Gastroesophageal sphincter (tissue), 4 donors: ENCODE measurements at regions not wholly inside any gene's neighbourhood (a gene's known extent, or its start where the extent isn't known, plus 50 kb on each side); places are given as distances from the start of the nearest gene placed in this dataset.

Experiments used
- ATAC-seq: fragments of 150-250 bp; one replicate; pipeline ENCODE4 v1.9.1; 2016; ENCODE audit warnings: mild to moderate bottlenecking, moderate library complexity
- H3K27ac ChIP-seq, 4 donors: fragments of 200-600 bp; sonication (generic) in 3 of 4; 1 replicate in 3 of 4; 2 replicates in 1 of 4; pipeline ENCODE4 v1.5.1; 2016 to 2019
- H3K27me3 ChIP-seq: fragments of 200-600 bp; sonication (generic); one replicate; pipeline ENCODE4 v1.5.1; 2019
- H3K36me3 ChIP-seq, 2 donors: fragments of 200-600 bp; sonication (generic); one replicate each; pipeline ENCODE4 v1.5.1; 2019; ENCODE audit warnings: control low read depth in 1 of 2
- H3K4me1 ChIP-seq, 3 donors: fragments of 200-600 bp; sonication (generic); 1 replicate in 2 of 3; 2 replicates in 1 of 3; pipeline ENCODE4 v1.5.1; 2016 to 2019; ENCODE audit warnings: control low read depth in 2 of 3
- H3K4me3 ChIP-seq, 2 donors: fragments of 200-600 bp; sonication (generic); one replicate each; pipeline ENCODE4 v1.5.1; 2019; ENCODE audit warnings: mild to moderate bottlenecking in 1 of 2, moderate library complexity in 1 of 2
- H3K9me3 ChIP-seq, 3 donors: fragments of 200-600 bp; sonication (generic); one replicate each; pipeline ENCODE4 v1.5.1; 2017 to 2019; ENCODE audit warnings: control low read depth in 2 of 3
- EP300 ChIP-seq: sonication (generic); formaldehyde crosslinking; IDR thresholded peaks from one replicate; pipeline ENCODE4 v1.6.1; 2017; ENCODE audit warnings: antibody characterized with exemption, mild to moderate bottlenecking
- POLR2A ChIP-seq, 2 donors: fragments of 450-650 bp; IDR thresholded peaks; one replicate each; pipeline ENCODE4 v1.6.1; 2017; ENCODE audit warnings: antibody characterized with exemption in 2 of 2, mild to moderate bottlenecking in 2 of 2, moderate library complexity in 1 of 2
- POLR2AphosphoS5 ChIP-seq: sonication (generic); formaldehyde crosslinking; IDR thresholded peaks from one replicate; pipeline ENCODE4 v1.6.1; 2017; ENCODE audit warnings: antibody characterized with exemption
- WGBS, 2 donors: methylation state at CpG; one replicate each; pipeline ENCODE4 v1.1.5; 2018; ENCODE audit warnings: low coverage in 1 of 2; 5-methylcytosine and 5-hydroxymethylcytosine counted together
- TF ChIP-seq, protein P1 (sequence below), 4 experiments: fragments of 200-600 bp in 2 of 4; fragments of 450-650 bp in 2 of 4; sonication (generic) in 1 of 4; IDR thresholded peaks; one replicate each; pipeline ENCODE4 v1.5.1; 2017 to 2019; ENCODE audit warnings: antibody characterized with exemption in 4 of 4, mild to moderate bottlenecking in 2 of 4, moderate library complexity in 2 of 4

GRCh38 chr4:137200322-137200721 is 332.0 kb downstream of the PCDH18 start:
- Histone ChIP-seq H3K27me3 (no peaks in the 10 kb centered on the region), H3K4me3 (no peak overlapping the region), H3K36me3 (no peaks in the 10 kb centered on the region), H3K4me1 (no peaks in the 10 kb centered on the region), H3K27ac (no peak overlapping the region), H3K9me3 (no peaks in the 10 kb centered on the region)
- ATAC-seq, result no peak
- TF ChIP-seq POLR2AphosphoS5, result no peak
- TF ChIP-seq POLR2A (IDR thresholded peaks at IDR 0.05), result no peak
- TF ChIP-seq, protein P1, sequence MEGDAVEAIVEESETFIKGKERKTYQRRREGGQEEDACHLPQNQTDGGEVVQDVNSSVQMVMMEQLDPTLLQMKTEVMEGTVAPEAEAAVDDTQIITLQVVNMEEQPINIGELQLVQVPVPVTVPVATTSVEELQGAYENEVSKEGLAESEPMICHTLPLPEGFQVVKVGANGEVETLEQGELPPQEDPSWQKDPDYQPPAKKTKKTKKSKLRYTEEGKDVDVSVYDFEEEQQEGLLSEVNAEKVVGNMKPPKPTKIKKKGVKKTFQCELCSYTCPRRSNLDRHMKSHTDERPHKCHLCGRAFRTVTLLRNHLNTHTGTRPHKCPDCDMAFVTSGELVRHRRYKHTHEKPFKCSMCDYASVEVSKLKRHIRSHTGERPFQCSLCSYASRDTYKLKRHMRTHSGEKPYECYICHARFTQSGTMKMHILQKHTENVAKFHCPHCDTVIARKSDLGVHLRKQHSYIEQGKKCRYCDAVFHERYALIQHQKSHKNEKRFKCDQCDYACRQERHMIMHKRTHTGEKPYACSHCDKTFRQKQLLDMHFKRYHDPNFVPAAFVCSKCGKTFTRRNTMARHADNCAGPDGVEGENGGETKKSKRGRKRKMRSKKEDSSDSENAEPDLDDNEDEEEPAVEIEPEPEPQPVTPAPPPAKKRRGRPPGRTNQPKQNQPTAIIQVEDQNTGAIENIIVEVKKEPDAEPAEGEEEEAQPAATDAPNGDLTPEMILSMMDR (IDR thresholded peaks at IDR 0.05), result no peak
- no peak for TF ChIP-seq EP300
- 83 to 85% methylated on average over 2 of the region's 2 CpGs for WGBS, 2 donors

- no peaks in the 10 kb centered on the region for H3K9me3 ChIP-seq
- no peak overlapping the region for H3K27ac ChIP-seq
- H3K4me1 ChIP-seq, result no peaks in the 10 kb centered on the region
- H3K27me3 ChIP-seq, result no peaks in the 10 kb centered on the region
- H3K4me3 ChIP-seq, result no peak overlapping the region
- ATAC-seq, result no peak
- H3K36me3 ChIP-seq, result no peaks in the 10 kb centered on the region
- TF ChIP-seq, protein P1 (IDR thresholded peaks at IDR 0.05), result no peak
- TF ChIP-seq POLR2A (IDR thresholded peaks at IDR 0.05) (no peak), POLR2AphosphoS5 (no peak), EP300 (no peak)
- 84% methylated on average over 2 of the region's 4 CpGs; no CpG with 5 or more reads in 1 of the 2 donors for WGBS, 2 donors
These were observed 333.5 kb downstream of the PCDH18 start for GRCh38 chr4:137198791-137199190.

DNA sequence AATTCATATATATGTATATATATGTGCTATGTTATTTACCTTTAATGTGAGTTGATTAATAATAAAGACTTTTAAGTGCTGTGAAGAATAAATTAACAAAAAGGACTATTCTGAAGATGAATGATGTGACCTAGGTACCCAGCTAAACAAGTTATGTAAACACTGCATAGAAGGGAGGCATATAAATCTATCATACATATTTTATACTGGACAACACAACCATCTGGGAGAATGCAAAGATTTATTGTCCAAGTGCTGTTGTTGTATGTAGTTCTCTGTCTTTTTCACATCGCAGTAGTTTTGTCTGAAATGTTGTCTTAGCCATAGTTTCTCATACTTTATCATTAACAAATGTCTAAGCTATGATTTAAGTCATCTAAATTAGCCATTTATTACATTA is 337.6 kb downstream of the PCDH18 start:
- Histone ChIP-seq H3K9me3 (no peaks in the 10 kb centered on the region), H3K4me3 (no peak overlapping the region), H3K27ac (no peak overlapping the region), H3K27me3 (no peaks in the 10 kb centered on the region), H3K4me1 (no peaks in the 10 kb centered on the region), H3K36me3 (no peaks in the 10 kb centered on the region)
- TF ChIP-seq EP300 (no peak), POLR2AphosphoS5 (no peak), POLR2A (IDR thresholded peaks at IDR 0.05) (no peak)
- TF ChIP-seq, protein P1 (IDR thresholded peaks at IDR 0.05), result no peak
- WGBS, 2 donors, result 79 to 86% methylated on average over 1 of the region's 1 CpG
- ATAC-seq, result no peak

DNA sequence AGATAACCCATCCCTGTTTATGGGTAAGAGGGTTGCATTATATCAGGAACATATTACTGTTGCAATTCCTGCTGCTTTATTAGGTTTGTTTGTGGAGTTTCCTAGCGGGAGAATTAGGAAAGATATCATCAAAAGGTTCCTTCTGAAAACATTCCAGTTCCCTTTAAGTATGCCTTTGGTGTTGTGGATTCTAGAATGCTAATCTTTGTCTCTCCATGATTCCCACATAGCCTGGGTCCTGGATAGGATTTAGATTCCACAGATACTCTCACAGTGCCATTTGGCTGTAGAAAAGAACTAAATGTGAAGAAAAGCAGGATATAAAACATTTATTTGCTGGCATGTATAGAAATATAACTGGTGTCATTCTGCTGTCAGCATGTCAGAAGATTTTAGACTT is 338.7 kb downstream of the PCDH18 start:
- TF ChIP-seq POLR2AphosphoS5, result no peak
- TF ChIP-seq EP300, result no peak
- Histone ChIP-seq H3K27me3 (no peaks in the 10 kb centered on the region), H3K4me1 (no peaks in the 10 kb centered on the region), H3K36me3 (no peaks in the 10 kb centered on the region), H3K4me3 (no peak overlapping the region), H3K9me3 (no peaks in the 10 kb centered on the region), H3K27ac (no peak overlapping the region)
- no peak for ATAC-seq
- 93 to 100% methylated on average over 1 of the region's 1 CpG for WGBS, 2 donors

DNA sequence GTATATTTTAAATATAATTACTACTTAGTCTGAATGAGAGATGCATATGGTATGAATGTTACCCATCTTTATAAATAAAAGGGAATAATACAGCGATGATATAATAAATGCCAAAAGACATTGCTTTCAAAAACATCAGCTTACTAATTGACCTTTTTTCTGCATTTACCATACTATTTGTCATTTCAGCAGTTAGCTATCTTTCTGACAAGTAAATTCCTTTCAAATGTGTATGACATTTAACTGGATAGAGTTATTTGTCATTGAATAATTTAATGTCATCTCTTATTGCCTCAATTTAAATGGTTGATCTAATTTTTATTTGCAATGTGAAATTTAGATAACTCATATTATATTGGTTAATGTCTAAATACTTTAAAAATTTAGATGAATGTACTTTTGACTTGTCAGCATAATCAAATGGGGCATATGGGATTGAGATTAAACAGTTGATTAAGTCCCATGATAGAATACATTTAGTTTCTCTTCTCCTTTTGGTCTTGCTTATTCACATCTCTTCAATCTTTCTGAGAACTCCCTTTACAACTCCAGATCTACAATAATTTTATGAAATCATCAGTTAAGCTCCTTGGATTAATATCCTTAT is 350.9 kb downstream of the PCDH18 start:
- Histone ChIP-seq H3K9me3 (no peaks in the 10 kb centered on the region), H3K4me1 (no peaks in the 10 kb centered on the region), H3K27ac (no peak overlapping the region), H3K27me3 (no peaks in the 10 kb centered on the region), H3K4me3 (no peak overlapping the region), H3K36me3 (no peaks in the 10 kb centered on the region)
- TF ChIP-seq POLR2A (IDR thresholded peaks at IDR 0.05) (no peak), POLR2AphosphoS5 (no peak), EP300 (no peak)
- TF ChIP-seq, protein P1 (IDR thresholded peaks at IDR 0.05), result no peak
- ATAC-seq, result no peak
- 86 to 94% methylated on average over 1 of the region's 1 CpG for WGBS, 2 donors
